ENCODE measurements at regions not wholly inside any gene's neighbourhood (a gene's known extent, or its start where the extent isn't known, plus 50 kb on each side); places are given as distances from the start of the nearest gene placed in this dataset.

DNA sequence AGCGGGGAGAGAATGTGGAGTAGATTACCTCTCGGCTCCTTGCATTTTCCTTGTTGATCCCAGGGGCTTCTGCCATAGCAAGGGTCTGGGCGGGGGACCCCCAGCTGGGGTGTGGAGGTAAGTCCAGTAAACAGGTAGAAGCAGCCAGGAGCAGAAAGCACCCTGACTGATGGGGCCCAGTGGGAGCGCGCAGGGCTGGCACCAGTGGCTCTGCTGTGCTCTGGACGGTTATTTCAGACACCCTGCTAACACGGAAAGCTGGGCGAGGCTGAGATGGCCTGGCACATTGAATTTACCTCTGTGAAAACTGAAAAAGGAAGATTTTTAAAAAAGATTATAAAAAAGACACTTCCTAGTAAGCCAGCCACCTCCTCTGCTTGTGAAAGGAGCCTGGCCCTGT is 88.4 kb upstream of the CALM2 start:
- DNase-seq: no peak

DNA sequence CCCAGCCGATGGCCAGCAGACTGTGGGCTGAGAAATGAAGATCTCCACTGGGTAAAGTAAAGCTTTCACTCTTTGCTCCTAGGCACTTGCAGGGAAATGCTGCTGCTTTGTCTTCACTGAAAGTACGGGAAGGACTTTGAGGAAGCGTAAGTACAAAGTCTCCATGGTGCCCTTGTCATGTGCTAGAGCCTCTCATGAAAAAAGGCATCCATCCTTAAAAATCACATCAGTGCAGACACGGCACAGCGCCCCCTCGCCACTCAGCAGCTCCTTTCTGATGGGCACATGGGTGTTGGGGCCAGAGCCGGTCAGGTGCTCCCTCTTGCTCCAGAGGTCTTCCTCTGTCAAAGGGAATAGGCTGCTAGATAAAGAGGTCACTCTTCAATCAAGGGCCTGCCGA is 87.8 kb upstream of the CALM2 start:
- no peak for DNase-seq

DNA sequence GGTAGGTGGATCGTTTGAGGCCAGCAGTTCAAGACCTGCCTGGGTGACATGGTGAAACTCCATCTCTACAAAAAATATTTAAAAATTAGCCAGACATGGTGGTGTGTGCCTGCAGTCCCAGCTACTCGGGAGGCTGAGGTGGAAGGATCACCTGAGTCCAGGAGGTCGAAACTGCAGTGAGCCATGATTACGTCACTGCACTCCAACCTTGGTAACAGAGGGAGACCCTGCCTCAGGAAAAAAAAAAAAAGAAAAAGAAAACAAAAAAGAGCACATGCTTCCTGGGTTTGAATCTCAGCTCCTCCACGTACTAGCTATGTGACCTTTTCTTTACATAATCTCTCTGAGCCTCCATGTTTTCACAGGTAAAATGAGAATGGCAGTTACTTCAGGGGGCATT is 86.3 kb upstream of the CALM2 start:
- no peak for DNase-seq

DNA sequence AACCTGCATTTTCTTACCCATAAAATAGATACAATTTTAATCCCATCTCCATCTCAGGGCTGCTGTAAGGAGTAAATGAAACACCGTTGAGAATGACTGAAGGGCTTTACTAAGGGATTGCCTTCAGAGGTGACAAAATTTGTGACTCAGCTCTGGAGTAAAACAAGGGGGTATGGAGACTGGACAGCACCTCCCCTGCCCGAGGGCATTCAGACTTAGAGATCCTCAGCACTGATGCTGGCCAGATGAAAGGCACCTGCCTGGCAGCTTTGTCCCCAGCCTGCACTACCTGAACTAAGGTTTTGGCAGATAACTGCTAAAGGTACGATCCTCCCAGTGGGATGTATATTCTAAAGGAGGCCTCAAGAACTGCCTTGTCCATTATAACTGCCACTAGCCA is 84.7 kb upstream of the CALM2 start:
- no peak for DNase-seq

- DNase-seq: no peak
Observed at GRCh38 chr2:47259829-47260228, 83.5 kb upstream of the CALM2 start.

- DNase-seq: no peak
Observed at GRCh38 chr2:47257946-47258348, 81.6 kb upstream of the CALM2 start.

GRCh38 chr2:47256416-47257087 is 80.2 kb upstream of the CALM2 start:
- no peak for DNase-seq

DNA sequence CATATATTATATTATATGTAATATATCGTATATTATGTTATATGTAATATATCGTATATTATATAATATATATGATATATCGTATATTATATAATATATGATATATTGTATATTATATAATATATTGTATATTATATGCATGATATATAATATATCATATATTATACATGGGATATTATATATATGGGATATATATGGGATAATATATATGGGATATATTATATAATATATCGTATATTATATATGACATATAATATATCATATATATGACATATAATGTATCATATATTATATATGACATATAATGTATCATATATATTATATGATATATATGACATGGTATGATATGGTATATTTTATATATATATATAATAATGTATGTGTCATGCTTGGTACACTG is 79.5 kb upstream of the CALM2 start:
- DNase-seq: no peak

- DNase-seq: no peak
Observed at GRCh38 chr2:47254464-47254863, 78.2 kb upstream of the CALM2 start.

- no peak for DNase-seq
Observed at GRCh38 chr2:47253447-47253846, 77.1 kb upstream of the CALM2 start.

- DNase-seq: no peak
Observed at GRCh38 chr2:47251404-47251675, 75.0 kb upstream of the CALM2 start.

- DNase-seq: no peak
Observed at GRCh38 chr2:47250586-47251403, 74.5 kb upstream of the CALM2 start.

GRCh38 chr2:47249931-47250330 is 73.6 kb upstream of the CALM2 start:
- no peak for DNase-seq

GRCh38 chr2:47249157-47249900 is 73.0 kb upstream of the CALM2 start:
- no peak for DNase-seq

- DNase-seq: no peak
Observed at GRCh38 chr2:47243596-47244323, 67.4 kb upstream of the CALM2 start.

GRCh38 chr2:47241715-47242114 is 65.4 kb upstream of the CALM2 start:
- DNase-seq: no peak

- DNase-seq: no peak
Observed at GRCh38 chr2:47239119-47239969, 63.0 kb upstream of the CALM2 start.

- DNase-seq: no peak
Observed at GRCh38 chr2:47238638-47239037, 62.3 kb upstream of the CALM2 start.

GRCh38 chr2:47237375-47238334 is 61.3 kb upstream of the CALM2 start:
- no peak for DNase-seq

DNA sequence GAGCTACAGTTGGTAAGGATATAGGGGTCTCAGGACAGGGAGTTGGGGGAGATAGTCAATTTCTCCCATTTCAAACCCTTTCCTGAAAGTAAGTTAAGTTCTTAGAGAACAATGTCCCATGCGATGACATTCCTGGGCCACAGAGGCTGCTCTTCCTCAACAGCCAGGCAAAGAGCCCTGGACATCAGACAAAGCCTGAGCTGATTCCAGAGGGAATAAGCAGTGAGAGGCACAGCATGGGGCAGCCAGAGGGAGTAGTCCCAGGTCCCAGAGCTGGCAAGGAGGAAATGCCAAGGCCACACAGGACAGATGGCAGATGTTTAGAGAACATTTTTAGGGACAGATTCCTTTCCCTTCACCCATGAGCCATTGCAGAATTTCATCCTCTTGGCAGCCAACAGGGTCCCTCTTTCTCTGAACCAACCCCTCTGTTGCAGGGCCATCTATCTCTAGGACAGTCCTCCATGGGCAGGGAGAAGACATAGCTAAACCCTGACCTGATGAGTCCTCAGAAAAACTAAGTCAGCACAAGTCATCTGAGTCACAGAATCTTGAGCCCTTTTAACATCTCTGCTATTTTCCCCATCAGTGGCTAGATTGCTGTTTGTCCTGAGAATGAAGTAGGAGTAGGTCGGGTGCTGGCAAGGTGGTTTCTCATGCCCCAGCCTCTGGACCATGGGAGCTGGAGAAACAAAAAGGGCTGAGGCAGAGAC is 60.3 kb upstream of the CALM2 start:
- DNase-seq: no peak

- DNase-seq: no peak
Observed at GRCh38 chr2:47235132-47235531, 58.8 kb upstream of the CALM2 start.
